ENCODE measurements at regions not wholly inside any gene's neighbourhood (a gene's known extent, or its start where the extent isn't known, plus 50 kb on each side); places are given as distances from the start of the nearest gene placed in this dataset.
"Not testable (repeated sequence)": the region's sequence is repeated elsewhere in the genome, so short reads cannot be mapped to it uniquely, and the experiment has no call there.

DNA sequence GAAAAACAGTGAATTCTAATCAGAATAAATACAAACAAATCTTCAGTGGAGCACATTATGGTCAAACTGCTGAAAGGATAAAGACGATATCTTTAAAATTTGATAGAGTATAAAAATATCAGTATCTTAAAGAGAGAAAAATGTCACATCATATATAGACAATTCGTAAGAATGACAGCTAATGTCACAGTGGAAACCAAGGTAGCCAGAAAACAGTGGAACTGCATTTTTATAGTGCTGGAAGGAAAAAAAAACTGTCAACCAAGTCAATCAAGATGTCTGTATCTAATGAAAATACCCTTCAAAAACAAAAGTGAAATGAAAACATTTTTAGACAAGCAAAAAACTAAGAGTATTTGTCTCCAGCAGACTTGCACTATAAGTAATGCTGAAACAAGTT lies 73.4 kb upstream of the HMGXB4 start:
- DNase-seq (ENCODE audit: low read depth): no peak

DNA sequence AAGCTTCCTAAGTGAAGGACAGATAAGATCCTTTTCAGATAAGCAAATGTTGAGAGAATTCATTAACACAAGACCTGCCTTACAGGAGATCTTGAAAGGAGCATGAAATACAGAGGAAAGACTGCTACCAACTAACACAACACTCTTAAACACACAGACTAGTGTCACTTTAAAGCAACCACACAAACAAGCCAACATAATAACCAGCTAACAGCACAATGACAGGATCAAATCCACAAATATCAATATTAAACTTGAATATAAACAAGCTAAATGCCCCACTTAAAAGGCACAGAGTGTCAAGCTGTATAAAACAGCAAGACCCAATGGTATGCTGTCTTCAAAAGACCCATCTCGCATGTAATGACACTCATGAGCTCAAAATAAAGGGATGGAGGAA lies 70.8 kb upstream of the HMGXB4 start:
- no peak for DNase-seq (ENCODE audit: low read depth)

DNA sequence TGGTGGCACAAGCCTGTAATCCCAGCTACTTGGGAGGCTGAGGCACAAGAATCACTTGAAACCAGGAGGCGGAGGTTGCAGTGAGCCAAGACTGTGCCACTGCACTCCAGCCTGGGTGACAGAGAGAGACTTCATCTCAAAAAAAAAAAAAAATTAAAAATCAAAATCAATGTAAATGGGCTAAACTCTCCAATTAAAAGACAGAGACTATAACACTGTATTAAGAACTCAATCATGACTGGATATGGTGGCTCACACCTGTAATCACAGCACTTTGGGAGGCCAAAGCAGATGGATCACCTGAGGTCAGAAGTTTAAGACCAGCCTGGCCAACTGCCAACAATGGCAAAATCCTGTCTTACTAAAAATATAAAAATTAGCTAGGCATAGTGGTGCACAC lies 68.4 kb upstream of the HMGXB4 start:
- not testable (repeated sequence) for DNase-seq (ENCODE audit: low read depth)

DNA sequence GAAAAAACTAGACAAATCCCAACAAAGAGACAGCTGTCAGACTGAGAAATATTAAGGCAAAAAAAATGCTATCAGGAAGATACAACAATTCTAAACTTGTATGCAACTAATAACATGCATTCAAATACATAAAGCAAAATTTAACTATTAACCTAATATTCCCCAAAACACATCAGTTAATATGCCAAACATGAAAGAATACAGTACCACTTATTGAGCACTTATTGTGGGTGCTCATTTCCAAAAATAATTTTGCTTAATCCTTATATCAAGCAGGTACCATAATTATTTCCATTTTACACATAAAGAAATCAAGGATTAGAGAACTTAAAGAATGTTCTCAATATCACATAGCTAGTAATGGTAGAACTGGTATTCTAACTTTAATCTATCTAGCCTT lies 67.7 kb upstream of the HMGXB4 start:
- DNase-seq (ENCODE audit: low read depth): no peak

DNA sequence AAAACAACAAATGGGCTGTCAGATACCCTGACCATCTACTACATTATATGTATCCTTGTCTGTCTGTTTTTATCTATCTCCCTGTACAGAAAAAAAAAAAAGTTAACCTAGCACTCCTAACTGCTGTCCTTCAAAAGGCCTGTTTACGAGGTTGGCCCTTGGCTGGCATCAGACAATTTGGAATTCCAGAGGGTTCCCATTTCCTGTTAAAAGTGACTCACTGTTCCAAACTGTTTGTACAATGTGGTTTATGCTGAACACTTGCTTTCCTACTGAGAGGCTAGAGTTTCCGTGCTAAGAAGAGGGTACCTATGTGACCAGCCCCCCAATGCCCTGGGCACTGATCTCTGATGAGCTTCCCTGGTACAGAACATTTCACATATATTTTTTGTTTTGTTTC lies 65.9 kb upstream of the HMGXB4 start:
- DNase-seq (ENCODE audit: low read depth): no peak

DNA sequence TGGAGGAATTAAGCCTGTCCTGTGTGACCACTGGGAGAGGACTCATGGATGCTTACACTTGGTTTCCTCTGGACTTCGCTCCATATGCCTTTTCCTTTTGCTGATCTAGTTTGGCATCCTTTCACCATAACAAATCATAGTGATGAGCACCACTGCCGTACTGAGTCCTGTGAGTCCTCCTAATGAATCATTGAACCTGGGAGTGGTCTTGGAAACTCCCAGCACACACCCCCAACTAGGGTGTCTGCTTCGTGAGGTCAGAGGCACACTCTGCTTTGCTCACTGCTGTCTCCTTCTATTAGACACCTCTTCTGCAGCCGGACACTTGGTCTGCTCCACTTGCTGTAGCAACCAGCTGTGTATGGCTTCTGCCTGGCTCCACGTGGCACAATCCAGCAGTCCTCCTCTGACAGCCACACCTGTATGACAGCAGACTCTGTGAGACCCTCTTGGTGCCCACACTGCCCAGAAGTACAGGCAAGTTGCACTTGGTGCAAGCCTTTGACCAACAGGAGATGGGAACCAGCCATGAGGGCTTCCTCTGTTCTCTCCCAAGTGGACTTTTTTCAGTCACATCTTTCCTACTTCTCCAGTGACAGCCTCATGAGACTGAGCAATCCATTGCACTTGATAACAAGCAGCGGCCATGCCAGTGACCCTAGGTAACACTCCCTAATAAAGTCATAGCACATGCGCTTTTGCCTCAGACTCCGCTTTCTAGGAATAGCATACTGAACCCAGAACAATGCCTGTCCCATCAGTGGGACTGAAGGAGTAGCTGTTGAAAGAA lies 65.0 kb upstream of the HMGXB4 start:
- no peak for DNase-seq (ENCODE audit: low read depth)

DNA sequence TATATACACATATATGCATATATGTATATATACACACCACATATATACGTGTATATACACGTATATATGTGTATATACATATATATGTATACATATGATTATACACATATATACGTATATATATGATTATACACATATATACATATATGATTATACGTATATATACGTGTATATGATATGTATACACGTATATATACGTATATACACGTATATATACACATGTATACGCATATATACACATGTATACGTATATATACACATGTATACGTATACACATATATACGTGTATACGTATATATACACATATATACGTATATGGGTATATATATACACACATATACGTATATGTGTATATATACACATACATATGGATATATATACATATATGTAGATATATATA lies 62.1 kb upstream of the HMGXB4 start:
- no peak for DNase-seq (ENCODE audit: low read depth)

DNA sequence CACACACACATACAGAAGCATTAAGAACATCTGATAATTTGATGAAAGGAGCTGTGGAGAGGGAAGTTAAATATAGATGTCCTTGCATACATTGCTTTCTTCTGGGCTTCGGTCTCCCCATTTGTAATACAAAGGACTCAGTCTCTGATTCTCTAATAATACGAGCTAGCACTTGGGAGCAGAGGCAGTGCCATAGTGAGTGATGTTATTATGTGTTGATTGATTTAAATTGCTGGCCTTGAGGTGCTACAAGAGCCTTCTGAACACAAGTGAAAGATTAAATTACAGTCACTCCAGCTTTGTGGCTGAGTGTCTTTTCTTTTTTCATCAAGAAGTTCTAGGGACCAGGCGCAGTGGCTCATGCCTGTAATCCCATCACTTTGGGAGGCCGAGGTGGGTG lies 61.5 kb upstream of the HMGXB4 start:
- no peak for DNase-seq (ENCODE audit: low read depth)

DNA sequence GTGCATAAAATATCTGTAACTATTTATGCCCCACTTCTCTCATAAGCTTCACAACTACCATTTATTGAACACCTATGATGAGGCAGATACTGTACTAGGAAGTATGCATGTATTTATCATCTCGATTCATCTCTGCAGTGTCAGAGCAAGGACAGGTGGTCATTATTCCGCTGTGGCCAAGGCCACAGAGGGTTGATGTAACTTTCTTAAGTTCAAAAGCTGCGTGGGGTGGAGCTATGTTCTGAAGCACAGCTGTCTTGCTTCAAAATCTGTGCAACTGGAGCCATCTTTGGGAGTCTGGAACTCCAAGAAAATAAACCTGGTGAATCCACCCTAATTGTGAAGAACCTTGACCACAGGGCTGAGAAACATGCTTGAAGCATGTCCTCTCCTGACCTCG lies 60.2 kb upstream of the HMGXB4 start:
- DNase-seq (ENCODE audit: low read depth): no peak

- DNase-seq (ENCODE audit: low read depth): no peak
Measured at GRCh38 chr22:35197886-35198285, 59.4 kb upstream of the HMGXB4 start.

- no peak for DNase-seq (ENCODE audit: low read depth)
Measured at GRCh38 chr22:35198738-35199137, 58.6 kb upstream of the HMGXB4 start.

GRCh38 chr22:35202376-35202775 lies 54.9 kb upstream of the HMGXB4 start:
- DNase-seq (ENCODE audit: low read depth): no peak

DNA sequence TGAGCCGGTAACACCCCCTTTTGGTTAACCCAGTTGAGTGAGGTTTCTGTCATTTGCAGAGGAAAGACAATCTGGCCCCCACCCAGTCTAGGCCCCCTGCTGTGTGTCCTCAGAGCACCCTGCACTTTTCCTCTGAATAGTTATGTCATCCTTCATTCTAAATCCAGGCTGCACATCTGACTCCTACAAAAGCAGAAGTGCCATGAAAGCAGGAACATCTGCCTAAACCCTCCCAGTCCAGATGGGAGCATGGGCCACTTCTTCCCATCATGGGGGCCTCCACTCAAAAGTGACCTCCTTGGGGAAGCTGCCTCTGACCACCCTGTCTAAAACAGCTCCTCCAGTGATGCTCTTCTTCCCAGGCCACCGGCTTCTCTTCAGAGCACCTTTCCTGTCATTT lies 53.7 kb upstream of the HMGXB4 start:
- no peak for DNase-seq (ENCODE audit: low read depth)

DNA sequence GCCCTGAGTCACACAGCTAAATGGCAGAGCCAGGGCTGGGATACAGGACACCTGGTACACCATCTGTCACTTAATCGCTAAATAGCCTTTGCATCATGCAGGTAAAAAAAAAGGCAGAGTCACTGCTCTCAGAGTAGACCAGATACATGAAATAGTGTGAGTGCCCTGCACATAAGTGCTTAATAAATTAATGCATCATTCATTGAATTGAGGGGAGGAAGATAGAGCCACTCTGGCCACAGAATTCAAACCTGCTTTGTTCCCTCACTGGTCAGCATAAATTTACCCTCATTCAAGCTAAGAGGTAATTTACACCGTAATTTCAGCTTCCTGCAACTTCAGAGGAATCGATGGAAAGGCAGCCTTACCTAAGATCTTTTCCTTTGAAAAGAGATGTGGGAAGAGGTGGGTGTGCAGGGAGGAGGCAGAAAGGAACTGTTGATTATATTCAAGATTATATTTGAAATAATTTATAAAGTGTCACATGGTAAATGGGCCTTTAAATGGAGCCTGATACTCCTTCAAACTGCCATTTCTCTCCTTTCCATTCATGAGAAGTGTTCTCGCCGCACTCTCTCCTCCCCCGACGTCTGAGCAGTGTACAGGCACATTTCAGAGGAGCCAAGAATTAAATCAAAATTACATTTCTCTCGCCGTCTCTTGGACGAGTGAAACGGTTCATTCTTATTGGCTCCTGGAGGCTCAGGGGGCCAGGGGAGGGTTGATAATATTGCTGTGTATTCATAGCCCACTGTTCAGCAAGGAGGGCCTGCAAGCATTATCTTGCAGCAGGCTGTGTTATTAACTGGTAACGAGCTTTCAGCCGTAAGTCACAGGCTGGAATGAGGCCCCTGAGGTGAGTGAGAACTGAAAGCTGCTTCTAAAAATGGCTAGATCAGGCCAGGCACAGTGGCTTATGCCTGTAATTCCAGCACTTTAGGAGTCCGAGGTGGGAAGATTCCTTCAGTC lies 52.2 kb upstream of the HMGXB4 start:
- DNase-seq (ENCODE audit: low read depth): no peak

DNA sequence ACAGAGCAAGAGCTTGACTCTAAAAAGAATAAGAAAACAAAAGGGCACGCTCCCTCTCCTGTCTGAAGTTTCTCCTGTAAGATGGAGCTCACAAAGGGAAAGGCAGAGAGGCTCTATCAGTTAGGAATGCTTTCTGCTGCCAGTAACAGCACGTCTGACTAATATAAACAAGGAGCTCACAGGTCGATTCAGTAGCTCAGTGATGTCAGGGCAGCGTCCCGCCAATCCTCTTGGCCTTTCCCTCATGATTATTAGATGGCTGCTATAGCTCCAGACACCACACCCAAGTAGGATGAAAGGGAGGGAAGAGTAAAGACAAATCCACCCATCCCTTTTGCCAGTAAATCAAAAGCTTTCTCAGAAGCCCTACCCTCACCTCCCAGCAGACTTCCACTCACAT lies 51.3 kb upstream of the HMGXB4 start:
- no peak for DNase-seq (ENCODE audit: low read depth)

- no peak for DNase-seq (ENCODE audit: low read depth)
Measured at GRCh38 chr22:35206889-35207288, 50.4 kb upstream of the HMGXB4 start.
